GM19043 (cell line): ENCODE measurements at regions not wholly inside any gene's neighbourhood (a gene's known extent, or its start where the extent isn't known, plus 50 kb on each side); places are given as distances from the start of the nearest gene placed in this dataset.
"Not testable (repeated sequence)": the region's sequence is repeated elsewhere in the genome, so short reads cannot be mapped to it uniquely, and the experiment has no call there.

ENCODE experiments used
- ATAC-seq: cut with Tn5 transposase; IDR thresholded peaks from one replicate; pipeline ENCODE4 v1.9.1; 2021; ENCODE audit warnings: low read depth; ENCODE audit not compliant: unreplicated experiment

DNA sequence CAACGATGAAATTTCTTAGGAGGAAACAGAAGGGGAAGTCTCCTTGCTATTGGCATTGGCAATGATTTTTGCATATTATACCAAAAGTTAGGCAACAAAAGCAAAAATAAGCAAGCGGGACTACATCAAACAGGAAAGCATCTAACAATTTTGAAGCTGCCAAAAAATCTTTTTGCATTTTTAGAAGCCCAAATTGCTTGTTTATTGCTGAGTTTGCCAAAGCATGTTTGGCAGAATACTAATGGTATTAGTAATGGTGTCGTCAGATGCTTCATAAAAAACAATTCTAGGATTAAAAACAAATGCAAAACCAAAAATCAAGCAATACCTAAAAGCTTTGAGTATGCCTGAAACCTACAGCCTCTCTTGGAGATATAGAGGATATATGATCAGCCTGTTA lies 80.0 kb downstream of the GALR1 start:
- no peak for ATAC-seq

DNA sequence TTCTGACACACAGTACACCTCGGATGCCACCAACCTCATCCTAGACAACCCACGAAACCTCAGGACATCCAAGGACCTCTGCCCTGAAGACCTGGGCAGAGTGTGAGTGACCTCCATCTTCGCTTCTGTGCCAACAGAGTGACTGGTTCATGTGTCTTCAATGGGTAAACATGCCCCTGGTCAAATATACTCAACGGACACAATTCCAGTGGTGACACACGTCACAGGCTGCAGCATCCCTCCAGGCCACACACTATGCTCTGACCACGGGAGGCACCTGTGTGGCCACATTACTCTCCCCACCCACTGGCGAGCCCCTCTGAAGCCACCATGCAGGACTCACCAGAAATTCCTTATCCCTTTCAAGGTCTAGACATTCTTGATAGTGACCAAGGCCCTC lies 85.2 kb downstream of the GALR1 start:
- ATAC-seq = no peak

DNA sequence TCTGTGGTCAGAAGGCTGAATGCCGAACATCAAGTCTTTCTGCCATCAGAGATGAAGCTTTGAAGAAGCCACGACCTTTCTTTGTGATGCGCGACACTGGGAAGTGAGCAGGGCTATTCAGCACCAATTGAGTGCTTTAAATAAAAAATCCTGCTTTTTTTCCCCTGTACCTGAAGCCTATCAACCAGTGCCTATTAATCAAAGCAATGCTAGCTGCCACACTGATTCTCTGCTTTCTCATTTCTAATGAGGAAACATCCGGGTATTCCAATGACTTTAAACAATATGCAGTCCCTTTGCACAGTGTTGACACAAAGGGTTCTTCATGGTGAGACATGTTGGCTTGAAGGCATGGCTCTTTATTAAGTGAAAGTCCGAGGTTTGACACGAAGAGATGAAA lies 88.0 kb downstream of the GALR1 start:
- ATAC-seq = no peak

DNA sequence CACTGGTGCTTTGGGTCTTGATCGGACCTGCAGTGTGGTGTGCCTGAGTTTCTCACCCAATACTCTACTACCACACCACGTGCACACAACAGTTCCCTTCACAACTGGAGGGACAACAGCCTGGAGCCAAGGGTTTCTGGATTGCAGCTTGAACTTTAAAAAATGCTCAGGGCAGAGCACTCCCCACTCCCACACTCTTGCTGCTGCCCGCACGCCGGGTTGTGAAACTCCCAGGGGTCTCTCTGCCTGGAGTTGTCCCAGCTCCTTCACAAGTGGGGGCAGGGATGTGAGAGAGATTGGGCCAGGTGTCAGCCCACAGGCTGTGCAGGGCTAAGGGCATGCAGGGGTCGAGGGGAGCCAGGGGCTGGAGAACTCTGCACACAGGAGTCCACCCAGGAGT lies 89.4 kb downstream of the GALR1 start:
- ATAC-seq = no peak

DNA sequence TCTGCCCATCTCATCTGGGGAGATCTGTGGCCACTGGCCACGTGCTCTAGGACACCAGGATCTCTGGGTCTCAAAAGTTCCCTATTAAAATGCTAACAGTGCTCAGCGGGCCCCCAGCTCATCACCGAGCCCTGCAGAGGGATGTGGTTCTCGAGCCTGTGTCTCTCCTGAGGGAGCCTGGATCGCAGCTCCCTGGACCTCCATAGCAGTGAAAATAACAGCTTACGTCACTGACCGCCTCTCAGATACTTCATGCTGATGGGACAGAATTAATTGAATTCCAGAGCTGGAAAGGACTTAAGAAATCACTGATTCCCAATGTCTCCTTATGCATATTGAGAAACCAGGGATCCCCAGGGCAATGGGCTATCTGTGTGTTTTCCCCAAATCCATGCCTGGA lies 90.0 kb downstream of the GALR1 start:
- ATAC-seq = no peak

DNA sequence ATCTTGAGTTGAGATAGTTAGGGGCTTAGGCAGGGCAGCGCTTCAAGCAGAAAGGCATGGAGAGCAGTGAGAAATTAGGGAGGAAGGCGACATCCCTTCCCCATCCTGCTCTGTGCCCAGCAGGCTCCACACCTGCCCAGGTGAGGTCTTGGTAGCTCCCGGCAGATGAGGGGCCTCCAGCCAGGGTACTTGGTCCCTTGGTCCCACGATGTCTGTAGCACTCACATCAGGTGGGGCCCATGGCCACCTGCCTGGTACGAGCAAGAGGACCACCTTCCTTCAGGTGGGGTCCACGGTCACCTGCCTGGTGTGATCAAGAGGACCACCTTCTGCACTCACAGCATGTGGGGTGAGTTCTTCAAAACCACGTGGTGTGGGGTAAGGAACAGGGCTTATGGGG lies 91.2 kb downstream of the GALR1 start:
- no peak for ATAC-seq

DNA sequence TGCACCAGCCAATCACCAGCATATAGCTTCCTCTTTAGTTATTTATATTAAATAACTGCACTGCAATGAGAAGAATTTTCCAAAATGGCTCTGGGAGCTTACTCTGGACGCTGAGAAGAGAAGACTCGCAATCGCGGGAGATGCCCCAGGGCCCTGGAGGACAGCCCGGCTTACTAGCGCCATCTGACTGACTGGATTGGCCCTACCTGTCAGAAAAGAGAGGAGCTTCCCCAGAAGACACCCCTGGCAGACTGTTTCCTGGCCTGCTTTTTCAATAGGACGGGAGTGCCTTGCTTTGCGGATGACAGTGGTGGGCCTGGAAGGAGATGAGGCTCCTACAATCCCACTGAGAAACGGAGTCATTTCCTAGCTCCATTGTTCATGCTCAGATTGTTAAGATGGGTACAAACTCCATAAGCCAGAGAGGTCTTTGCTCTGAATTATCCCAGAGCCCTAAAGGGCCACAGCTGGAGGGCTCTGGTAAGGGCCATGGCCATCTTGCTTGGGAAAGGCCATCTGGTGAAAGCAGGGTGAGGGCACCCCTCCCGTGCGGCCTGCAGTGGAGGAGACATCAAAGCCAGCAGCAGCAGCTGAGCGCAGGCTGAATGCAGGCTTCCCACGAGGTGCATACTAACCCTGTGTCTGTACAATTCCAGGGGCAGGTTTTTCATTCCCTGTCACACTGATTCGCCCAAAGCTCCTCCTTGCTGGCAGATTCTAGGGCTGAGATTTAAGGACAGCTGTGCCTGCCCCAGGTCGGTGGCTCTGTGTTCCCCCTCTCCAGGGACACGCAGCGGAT lies 92.1 kb downstream of the GALR1 start:
- no peak for ATAC-seq

DNA sequence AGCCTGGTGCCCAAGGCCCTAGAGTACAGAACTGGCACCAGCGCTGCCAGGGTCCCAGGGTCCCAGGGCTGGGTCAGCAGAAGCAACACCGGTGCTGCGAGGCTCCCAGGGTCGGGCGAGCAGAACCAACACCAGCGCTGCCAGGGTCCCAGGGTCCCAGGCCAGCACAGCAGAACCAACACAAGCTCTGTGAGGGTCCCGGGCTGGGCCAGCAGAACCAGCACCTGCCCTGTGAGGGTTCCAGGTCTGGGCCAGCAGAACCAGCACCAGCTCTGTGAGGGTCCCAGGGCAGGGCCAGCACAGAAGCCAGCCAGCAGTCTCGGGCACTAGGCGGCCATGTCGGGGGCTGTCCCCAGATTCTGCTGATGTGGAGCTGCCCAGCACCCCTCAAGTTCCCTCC lies 93.1 kb downstream of the GALR1 start:
- no peak for ATAC-seq

DNA sequence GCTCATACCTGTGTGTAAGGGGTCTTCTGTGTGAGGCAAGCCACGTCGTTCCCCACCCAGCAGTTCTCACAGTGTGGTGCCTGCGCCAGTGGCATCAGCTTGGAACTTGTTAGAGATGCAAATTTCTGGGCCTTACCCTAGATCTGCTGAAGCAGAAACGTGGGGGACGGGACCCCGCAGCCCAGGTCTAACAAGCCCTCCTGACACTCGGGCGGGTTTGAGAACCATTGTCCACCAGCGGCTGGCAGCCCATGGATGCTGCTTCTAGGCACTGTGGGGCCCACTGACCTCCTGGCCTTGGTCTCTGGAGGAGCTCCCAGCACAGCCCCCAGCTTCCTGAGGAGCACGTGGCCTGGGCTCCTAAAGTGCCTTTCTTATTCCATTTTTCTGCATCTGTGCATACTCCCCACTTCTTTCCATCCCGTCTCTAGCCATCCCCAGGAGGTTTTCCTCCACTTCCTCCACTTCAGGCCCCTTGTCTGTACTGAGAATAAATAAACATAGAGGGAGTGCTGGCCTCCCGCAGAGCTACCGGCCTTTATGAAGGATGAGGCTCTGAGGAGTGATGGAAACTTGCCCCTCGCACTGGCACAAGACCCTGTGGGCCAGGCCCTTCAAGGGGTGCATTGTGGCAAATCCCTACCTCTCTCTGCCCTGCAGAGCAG lies 94.3 kb downstream of the GALR1 start:
- ATAC-seq = no peak

DNA sequence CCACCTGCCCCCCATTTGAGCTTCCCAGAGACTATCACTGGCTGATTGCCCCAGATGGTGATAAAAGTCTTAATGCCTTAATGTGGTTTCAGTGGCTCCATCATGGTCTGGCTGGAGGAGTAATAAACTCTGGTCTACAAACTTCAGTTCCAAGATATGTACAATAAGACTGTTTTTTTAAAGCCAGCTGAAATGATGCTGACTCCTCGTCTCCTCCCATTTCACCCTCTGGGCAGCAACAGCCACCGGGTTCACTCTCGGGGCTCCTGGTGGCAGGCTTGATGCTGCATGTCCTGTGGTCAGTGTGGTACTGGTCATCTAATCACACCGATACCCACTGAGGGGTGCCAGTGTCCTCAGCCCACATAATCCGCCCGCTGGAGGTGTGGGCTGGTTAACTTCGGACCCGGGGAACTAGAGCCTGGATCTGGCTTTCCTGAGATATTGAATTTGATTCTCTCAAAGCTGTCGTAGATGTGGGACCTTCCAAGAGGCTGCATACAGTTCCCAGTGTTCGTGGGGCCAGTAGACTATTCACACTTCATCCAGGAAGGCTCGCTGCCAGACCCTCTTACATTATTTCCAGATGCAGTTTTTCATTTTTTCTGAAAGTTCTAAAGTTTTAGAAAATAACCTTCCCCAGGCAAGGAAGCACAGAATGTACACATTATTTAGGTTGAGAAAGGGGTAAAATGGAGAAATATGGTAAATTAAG lies 95.3 kb downstream of the GALR1 start:
- no peak for ATAC-seq

DNA sequence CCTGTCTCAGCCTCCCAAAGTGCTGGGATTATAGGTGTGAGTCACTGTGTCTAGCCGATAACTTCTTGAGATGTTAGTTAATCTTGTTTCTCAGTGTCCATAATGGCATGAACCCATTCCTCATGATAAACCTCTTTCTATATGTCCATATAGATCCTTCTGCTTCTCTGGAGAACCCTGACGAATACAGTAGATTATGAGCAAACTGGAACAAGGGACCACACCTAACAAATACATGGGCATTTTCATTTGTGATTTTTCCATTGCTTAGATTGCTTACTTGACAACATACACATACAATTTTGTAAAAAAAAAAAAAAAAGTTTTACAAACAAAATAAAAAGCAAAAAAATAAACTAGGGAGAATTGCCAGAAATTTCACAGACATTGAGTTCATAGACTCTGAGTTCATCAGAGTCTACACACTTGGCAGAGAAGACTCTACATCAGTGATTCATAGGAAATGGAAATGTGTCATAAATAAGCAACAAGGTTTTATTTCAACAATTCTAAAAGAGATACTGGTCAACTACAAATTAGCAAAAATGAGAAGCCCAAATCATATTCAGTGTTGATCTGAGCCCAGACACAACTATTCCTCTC lies 96.7 kb downstream of the GALR1 start:
- no peak for ATAC-seq

DNA sequence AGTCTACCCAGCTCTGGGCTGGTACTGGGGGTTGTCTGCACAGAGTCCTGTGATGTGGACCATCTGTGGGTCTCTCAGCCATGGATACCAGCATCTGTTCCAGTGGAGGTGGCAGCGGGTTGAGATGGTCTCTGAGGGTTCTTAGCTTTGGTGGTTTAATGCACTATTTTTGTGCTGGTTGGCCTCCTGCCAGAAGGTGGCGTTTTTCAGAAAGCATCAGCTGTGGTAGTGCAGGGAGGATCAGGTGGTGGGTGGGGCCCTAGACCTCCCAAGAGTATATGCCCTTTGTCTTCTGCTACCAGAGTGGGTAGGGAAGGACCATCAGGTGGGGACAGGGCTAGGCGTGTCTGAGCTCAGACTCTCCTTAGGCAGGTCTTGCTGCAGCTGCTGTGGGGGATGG lies 103.7 kb downstream of the GALR1 start:
- not testable (repeated sequence) for ATAC-seq

DNA sequence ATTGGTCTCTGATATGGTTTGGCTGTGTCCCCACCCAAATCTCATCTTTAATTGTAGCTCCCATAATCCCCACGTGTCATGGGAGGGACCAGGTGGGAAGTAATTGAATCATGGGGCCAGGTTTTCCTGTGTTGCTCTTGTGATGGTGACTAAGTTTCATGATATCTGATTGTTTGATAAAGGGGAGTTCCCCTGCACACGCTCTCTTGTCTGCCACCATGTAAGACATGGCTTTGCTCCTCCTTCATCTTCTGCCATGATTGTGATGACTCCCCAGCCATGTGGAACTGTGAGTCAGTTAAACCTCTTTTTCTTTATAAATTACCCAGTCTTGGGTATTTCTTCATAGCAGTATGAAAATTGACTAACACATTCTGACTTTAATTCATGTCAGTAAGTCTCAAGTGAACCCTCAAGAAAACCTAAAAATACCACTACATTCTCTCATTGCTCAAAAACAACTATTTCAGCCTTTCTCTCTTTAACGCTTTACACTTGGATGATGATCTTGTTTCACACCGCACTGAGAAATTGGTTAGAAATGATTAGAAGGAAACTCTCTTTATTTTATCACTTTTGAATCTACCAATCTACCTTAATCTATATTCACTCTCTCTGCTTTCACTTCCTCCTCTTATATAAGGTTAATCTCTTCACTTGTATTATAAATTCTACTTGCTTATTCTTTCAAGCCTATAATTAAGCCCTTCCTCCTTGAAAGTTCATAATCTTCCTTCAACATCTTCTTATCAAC lies 110.1 kb downstream of the GALR1 start:
- ATAC-seq = no peak

DNA sequence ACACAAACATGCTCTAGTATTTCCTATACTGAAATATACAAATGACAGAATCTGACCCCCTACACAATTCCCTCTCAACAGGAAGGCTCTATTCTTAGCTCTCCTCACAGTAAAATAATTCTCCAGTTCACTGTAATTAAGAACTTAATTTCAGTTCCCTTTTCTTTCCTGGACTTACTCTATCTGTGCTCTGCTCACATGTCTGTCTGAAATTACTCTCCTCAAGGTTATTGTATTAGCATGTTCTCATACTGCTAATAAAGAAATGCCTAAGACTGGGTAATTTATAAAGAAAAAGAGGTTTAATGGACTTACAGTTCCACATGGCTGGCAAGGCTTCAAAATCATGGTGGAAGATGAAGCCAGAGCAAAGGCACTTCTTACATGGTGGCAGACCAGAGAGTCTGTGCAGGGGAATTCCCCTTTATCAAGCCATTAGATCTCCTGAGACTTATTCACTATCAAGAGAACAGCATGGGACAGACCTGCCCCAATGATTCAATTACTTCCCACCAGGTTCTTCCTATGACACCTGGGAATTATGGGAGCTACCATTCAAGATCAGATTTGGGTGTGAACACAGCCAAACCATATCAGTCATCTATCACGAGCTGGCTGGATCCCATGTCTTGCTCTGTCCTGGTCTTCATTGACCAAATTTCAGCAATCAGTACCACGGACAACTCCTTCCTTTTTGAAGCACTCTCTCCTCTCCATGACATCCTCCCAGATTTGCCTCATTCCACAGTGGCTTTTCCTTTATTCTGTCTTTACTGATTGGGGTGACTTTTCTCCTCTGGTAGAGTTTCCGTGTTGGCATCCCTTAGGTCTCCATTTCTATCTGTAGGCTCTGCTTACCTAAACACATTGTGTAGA lies 110.9 kb downstream of the GALR1 start:
- no peak for ATAC-seq

DNA sequence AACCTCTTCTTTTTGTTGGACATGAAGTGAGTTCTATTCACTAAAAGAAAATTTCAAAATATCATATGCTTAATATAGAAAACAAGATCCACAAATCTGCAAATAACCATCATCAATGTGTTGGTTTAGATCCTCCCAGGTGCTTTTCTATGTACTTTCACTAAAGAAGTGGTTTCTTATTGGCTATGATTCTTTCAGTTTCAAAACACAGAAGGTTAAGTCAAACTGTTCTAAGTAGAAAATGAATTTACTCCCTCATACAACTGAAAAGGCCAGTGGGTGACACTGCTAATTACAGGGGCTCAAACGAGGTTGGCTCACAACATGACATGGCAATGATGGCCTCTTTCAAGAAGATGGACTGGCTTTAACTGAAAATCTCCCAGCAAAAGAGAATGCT lies 111.7 kb downstream of the GALR1 start:
- ATAC-seq = no peak

DNA sequence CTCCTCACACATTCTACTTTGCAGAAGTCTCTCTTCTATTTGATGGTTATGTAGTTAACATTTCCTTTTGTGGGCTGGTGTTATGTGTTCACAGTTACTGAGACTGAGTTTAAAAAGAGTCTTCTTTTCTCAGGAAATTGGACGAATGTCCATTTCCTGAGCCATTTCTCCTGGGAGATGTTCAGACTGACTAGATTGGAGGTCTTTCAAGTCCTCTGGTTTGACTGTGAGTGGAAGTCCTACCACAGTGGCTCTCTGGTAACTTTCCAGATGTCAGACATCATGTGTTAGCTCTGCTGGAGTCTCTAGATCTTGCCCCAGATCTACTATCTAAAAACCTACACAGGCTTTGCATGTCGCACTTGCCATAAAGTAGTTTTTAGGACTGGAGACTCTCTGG lies 116.0 kb downstream of the GALR1 start:
- ATAC-seq = no peak

DNA sequence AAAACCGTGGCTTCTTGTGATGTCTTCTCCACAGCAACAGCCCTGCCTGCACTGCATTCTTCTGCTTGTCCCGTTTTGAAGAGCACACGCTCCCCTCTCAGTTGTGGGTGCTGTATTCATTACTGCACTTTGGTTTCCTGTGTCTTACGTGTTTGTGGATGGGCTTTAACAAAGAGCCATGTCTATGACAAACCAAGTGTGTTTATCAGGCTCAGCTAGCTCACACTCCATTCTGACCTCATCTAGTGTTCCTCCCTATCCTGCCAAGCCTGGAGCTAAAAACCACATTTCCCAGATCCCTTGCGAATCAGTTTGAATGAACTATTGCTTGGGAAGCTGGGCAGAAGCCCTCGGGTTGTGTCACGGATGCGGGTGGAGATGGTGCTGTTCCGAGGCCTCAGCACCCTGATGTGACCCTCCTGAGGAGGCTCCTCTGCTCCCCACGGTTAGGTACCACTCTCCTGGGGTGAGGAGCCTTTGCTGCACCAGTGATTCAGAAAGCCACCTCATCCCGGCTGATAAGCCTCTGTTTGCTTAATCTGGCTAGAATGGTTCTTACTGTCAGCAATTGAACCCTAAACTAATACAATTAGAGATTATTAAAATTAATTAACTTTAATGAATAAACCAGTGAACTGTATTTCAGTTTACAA lies 116.5 kb downstream of the GALR1 start:
- ATAC-seq = no peak

DNA sequence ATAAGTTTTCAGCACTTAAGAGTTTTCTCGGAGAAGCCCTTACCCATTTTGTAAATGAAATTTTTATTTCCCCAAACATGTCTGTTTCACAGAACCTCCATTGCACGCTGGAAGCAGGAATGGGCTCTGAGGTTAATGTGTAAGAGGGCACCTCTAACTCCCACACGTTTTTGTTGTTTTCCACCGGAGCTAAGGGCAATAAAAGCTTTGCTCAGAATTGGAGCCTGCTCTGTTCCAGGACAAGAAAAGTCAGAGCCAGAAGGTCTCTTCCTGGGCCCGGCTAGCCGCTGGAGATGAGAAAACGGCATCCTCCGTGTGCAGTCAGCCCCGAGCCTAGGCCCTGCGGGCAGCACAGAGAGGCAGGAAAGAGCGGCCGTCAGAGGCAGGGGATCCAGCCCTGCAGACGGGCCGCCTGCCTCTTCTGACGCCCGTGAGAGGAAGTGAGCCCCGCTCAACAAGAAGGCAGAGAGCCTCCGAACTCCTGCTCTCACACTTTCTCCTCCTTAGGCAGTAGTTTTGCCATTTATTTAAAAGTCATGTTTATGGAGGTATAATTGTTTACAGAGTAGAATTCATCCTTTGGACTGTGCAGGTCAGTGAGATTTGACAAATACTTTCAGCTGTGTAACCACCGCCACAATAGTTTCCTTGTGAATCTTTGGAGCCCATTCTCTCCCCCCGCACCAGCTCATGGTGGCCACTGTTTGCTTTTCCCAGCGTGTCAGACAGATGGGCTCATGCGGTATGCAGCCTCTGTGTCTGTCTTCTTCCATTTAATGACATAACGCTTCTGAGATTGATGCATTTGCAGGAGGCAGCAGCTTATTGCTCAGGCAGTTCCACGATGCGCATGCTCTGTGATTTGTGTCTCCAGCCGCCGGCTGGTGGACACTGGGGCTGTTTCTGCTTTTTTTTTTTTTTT lies 117.3 kb downstream of the GALR1 start:
- ATAC-seq = no peak
